Effector memory CD4-positive, alpha-beta T cell (primary cell): ENCODE measurements at regions not wholly inside any gene's neighbourhood (a gene's known extent, or its start where the extent isn't known, plus 50 kb on each side); places are given as distances from the start of the nearest gene placed in this dataset.

ENCODE experiments used
- DNase-seq, 3 donors: peaks; one replicate each; pipeline ENCODE4 v3.0.0-alpha.2; 2020
- H3K27ac ChIP-seq: 2 replicates; pipeline ENCODE4 v1.7.0; 2013; ENCODE audit warnings: mild to moderate bottlenecking, low read length, moderate library complexity; ENCODE audit not compliant: insufficient read depth, poor library complexity, severe bottlenecking
- H3K27me3 ChIP-seq: replicated peaks from 2 replicates; pipeline ENCODE4 v1.7.0; 2013; ENCODE audit warnings: mild to moderate bottlenecking, low read length; ENCODE audit not compliant: insufficient read depth, control insufficient read depth, poor library complexity, severe bottlenecking
- H3K36me3 ChIP-seq: 2 replicates; pipeline ENCODE4 v1.7.0; 2013; ENCODE audit warnings: mild to moderate bottlenecking, low read length, moderate library complexity; ENCODE audit not compliant: control insufficient read depth, insufficient read depth
- H3K4me1 ChIP-seq: 2 replicates; pipeline ENCODE4 v1.7.0; 2013; ENCODE audit warnings: low read length, mild to moderate bottlenecking; ENCODE audit not compliant: control insufficient read depth, insufficient read depth, poor library complexity, severe bottlenecking
- H3K4me3 ChIP-seq: 2 replicates; pipeline ENCODE4 v1.7.0; 2013; ENCODE audit warnings: low read length, low read depth, mild to moderate bottlenecking; ENCODE audit not compliant: insufficient read depth, poor library complexity, severe bottlenecking
- H3K9me3 ChIP-seq: 2 replicates; pipeline ENCODE4 v1.7.0; 2013; ENCODE audit warnings: mild to moderate bottlenecking, low read length, moderate library complexity; ENCODE audit not compliant: control insufficient read depth

DNA sequence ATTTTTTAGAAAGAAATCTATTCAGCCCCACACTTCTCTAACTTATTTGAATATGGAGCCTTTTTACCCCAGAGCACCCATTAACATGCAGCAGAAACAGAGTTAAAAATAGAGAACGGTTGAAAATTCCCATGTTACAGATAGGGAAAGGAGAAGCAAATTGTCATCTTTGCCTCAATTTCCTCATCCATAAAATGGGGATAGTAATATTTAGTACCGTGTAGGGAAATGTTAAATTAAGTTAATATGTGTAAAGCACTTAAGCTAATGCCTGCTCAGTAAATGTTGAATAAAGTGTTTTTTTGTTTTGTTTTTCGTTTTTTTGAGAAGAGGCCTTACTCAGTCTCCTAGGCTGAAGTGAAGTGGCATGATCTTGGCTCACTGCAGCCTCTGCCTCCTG, 50.3 kb downstream of the NAV1 start:
- H3K36me3 ChIP-seq = no peaks in the 10 kb centered on the region
- H3K27me3 ChIP-seq = no peaks in the 10 kb centered on the region

DNA sequence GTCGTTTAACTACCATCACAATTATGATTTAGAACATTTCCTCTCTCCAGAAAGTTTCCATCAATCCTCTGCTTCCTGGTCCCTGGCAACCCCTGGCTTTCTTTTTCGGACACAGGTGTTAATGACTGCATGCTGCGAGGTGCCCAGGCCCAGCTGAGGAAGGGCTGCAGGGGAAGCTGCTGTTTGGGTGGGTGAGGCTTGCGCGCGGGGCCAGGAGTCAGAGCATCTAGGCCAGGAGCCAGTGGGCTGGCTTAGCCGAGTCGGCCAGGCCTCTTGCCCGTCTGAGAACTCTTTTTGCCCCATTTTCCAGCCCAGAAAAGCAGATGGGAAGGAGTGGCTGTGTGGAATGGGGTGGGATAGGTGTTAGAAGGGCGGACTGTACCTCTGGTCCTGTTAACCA, 51.5 kb downstream of the NAV1 start:
- Histone ChIP-seq H3K27ac (no peak overlapping the region), H3K4me3 (no peak overlapping the region), H3K4me1 (no peaks in the 10 kb centered on the region), H3K36me3 (no peaks in the 10 kb centered on the region), H3K9me3 (no peaks in the 10 kb centered on the region), H3K27me3 (no peaks in the 10 kb centered on the region)
- DNase-seq = no peak

More for the DNA sequence above, 50.3 kb downstream of the NAV1 start:
- no peaks in the 10 kb centered on the region for H3K9me3 ChIP-seq
- no peak overlapping the region for H3K4me3 ChIP-seq
- no peak overlapping the region for H3K27ac ChIP-seq
- no peak for DNase-seq
- no peaks in the 10 kb centered on the region for H3K4me1 ChIP-seq

DNA sequence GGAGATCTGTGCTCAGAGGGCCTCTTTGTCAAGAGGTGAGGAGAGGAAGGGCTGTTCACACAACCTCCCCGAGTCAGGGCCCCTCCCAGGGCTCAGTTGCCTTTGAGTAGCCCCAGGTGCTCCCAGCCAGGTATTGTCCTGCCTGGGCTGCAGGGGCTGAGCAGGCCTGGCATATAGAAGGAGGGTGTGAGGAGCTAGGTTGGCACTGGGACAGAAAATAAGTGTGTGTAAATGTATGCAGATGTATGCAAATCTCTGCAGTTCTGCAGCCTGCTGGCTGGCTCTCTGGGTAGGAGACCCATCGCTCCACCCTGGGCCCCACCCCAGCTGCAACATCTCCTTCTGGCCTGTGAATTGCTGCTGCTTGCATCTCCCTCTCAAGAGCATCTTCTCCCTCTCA, 52.4 kb downstream of the NAV1 start:
- DNase-seq = no peak
- H3K9me3 ChIP-seq = no peaks in the 10 kb centered on the region

DNA sequence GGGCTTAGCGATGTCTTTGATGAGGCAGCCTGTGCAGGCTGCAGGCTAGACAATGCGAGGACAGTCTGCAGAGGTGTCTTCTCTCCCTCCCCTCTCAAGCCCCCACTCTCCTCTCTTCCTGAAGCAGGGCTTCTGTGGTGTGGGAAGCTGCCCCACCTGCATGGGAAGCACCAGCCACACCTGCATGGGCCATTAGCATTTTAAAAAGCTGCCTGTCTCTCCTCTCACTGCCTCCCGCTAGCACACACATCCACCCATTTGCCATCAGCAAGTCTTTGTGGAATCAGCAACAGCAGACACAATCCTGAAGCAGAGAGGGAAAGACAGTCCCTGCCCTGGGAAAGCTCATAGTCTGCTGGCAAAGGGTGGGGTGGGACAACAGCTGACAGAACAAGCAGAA, 53.1 kb downstream of the NAV1 start:
- no peak overlapping the region for H3K27ac ChIP-seq
- no peak overlapping the region for H3K4me3 ChIP-seq
- no peak for DNase-seq
- no peaks in the 10 kb centered on the region for H3K36me3 ChIP-seq
- no peaks in the 10 kb centered on the region for H3K4me1 ChIP-seq
- H3K9me3 ChIP-seq = no peaks in the 10 kb centered on the region
- H3K27me3 ChIP-seq = no peaks in the 10 kb centered on the region

More for the DNA sequence above, 52.4 kb downstream of the NAV1 start:
- Histone ChIP-seq H3K4me1 (no peaks in the 10 kb centered on the region), H3K27me3 (no peaks in the 10 kb centered on the region), H3K4me3 (no peak overlapping the region), H3K36me3 (no peaks in the 10 kb centered on the region), H3K27ac (no peak overlapping the region)

DNA sequence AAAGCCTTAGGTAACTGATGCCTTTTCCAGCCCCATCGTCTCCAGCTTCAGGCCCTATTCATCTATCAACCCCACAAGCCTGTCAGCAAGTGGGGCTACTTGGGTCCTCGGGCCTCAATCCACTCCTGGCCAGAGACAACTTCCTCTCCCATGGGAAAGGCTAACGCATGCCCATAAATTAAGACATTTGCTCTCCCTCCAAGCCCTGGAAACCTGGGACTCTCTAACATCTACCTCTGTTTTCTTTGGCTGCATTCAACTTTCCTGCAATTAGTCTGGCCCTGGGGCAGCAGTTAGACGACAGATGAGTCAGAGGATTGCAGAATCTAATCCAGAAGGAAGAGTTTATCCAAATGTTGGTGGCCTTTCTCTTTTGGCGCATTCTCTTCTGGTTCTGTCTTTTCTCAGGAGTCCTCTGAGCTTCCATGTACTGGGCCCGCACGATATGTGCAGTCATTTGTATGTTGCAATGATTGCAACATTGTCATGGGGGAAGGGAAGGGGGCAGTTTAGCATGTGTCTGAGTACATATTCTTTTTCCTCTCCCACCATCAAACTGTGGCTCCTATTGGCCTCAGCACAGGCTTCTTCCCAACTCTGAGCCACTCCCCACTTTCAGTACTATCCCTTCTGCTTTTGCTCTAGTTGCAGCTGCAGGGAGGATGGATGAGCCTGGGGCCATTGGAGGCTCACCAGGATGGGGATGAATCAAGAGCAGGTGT, 54.4 kb downstream of the NAV1 start:
- DNase-seq = no peak
- Histone ChIP-seq H3K27ac (no peak overlapping the region), H3K27me3 (no peaks in the 10 kb centered on the region), H3K9me3 (no peaks in the 10 kb centered on the region), H3K4me1 (no peaks in the 10 kb centered on the region), H3K36me3 (no peaks in the 10 kb centered on the region), H3K4me3 (no peak overlapping the region)

DNA sequence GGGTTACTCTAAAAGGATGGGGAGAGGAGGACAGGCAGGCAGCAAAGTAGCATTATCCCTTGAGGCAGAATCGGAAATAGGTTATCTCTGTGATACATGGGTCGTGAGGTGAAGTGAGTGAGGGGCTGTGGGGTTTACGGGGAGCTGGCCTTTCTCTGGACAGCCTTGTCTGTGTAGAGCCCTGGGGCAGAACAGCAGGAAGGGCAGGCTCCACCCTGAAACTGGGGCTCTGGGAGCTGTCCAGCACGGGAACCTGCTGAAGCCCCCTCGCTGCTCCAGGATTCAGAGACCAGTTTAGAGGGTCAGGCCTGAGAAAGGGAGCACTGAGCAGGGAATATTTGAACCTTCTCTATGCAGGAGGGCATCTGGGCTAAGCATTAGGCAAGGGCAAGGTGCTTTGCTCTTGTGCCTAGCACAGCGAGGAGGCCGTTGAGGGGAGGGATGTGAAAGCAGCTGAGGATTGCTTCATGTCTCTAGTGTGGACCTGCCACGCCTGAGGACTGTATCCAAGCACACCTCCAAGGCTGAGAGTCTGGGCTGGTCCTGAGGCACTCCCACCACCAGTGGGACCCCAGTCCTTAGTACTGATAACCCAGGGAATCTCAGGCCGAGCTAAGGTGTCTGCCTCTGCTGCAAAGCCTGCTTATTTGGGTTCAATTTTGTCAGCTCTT, 55.8 kb downstream of the NAV1 start:
- no peaks in the 10 kb centered on the region for H3K4me1 ChIP-seq
- no peaks in the 10 kb centered on the region for H3K36me3 ChIP-seq
- DNase-seq = no peak
- no peak overlapping the region for H3K27ac ChIP-seq
- no peaks in the 10 kb centered on the region for H3K9me3 ChIP-seq
- no peak overlapping the region for H3K4me3 ChIP-seq
- no peaks in the 10 kb centered on the region for H3K27me3 ChIP-seq

DNA sequence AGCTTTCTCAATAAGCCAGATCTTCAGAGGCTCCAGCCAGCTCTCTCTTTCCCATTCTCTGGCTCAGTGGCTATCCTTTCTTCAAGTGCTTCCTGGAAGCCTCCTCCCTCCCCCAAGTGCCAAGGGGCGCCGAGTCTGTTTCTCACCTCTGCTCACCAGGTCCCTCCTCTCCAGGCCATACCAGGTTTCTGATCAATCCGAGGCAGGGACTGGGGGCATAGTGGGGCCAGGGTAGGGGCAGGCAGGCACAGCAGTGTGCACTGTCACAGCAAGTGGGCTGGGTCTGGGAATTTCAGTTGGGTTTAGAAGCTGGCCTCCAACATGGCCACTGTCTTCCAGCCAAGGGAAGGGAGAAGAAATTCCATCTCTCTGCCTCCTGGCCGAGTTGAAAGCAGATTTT, 56.5 kb downstream of the NAV1 start:
- DNase-seq = no peak
- H3K4me1 ChIP-seq = no peaks in the 10 kb centered on the region
- H3K27ac ChIP-seq = no peak overlapping the region
- H3K36me3 ChIP-seq = no peaks in the 10 kb centered on the region
- H3K4me3 ChIP-seq = no peak overlapping the region
- no peaks in the 10 kb centered on the region for H3K9me3 ChIP-seq
- H3K27me3 ChIP-seq = no peaks in the 10 kb centered on the region

DNA sequence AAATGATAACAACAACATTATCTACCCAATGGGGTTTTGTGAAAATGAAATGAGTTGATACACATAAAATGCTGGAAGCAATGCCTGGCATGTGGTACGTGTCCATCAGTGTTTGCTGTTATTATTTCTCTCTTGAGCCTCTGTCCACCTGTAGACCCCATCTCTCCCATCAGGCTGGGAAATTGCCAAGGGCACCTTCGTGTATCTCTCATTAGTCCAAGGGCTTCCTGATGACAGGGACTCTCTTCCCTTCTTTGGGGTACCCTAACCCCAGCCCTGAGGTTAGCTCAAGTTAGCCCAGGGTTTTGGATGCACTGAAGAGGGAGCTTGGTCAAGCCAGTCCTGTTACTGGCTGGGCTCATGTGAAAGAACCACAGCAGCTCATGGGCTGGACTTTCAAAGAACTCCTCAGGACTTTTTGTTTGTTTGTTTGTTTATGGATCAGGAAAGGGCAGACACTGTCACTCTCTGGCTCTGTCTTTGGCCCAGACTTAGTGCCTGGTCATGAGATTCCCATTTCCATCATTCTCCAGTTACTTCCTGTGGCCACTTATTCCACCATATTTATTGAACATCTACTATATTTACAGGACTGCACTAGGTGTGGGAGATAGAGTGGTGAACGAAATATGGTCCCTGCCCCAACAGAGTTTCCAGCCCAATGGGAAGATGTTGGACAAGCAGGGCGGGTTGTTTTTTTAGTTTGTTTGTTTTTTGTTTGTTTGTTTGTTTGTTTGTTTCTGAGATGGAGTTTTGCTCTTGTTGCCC, 57.4 kb downstream of the NAV1 start:
- Histone ChIP-seq H3K27ac (no peak overlapping the region), H3K4me1 (no peaks in the 10 kb centered on the region), H3K9me3 (no peaks in the 10 kb centered on the region), H3K27me3 (no peaks in the 10 kb centered on the region), H3K36me3 (no peaks in the 10 kb centered on the region), H3K4me3 (no peak overlapping the region)
- no peak for DNase-seq

DNA sequence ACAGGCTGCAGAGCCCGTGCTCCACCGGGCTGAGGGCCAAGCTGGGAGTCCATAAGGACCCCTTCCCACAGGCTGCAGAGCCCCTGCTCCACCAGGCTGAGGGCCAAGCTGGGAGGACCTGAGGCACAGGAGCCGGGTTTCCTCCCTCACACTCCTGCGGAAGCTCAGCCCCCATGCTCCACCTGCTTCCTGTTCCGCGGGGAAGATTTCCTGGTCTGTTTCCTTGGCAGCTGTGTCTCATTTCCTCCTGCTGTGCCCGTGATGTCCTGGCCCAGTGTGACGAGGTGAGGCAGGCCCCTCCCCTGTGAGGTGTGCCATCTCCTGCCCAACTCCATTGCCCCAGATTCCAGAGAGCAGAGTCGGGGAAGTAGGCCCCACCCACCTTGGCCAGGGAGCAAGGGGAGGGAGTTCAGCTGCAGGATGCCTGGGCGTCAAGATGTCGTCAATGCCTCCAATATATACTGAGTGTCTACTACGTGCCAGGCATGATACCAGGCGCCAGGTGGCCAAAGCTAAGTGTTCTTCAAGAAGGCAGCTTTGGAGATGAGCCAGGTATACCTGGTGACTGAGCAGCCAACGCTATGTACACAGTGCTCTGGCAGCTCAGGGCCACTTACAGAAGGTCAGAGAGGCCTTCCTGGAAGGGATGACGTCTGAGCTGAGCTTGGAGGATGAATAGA, 58.8 kb downstream of the NAV1 start:
- Histone ChIP-seq H3K9me3 (no peaks in the 10 kb centered on the region), H3K27me3 (no peaks in the 10 kb centered on the region), H3K4me1 (no peaks in the 10 kb centered on the region), H3K36me3 (no peaks in the 10 kb centered on the region), H3K4me3 (no peak overlapping the region), H3K27ac (no peak overlapping the region)
- no peak for DNase-seq
